Stimulated activated CD4-positive, alpha-beta T cell treated with anti-CD3 and anti-CD28 coated beads, Interleukin-4, amount 100 ng/mL, for 48 hours (primary cell): ENCODE measurements at regions not wholly inside any gene's neighbourhood (a gene's known extent, or its start where the extent isn't known, plus 50 kb on each side); places are given as distances from the start of the nearest gene placed in this dataset.

ENCODE experiments used
- DNase-seq, 2 donors: peaks; one replicate each; pipeline ENCODE4 v3.0.0-alpha.2; 2020; ENCODE audit warnings: low read depth in 2 of 2

GRCh38 chr1:55546553-55546952, 331.4 kb upstream of the USP24 start:
- no peak for DNase-seq

DNA sequence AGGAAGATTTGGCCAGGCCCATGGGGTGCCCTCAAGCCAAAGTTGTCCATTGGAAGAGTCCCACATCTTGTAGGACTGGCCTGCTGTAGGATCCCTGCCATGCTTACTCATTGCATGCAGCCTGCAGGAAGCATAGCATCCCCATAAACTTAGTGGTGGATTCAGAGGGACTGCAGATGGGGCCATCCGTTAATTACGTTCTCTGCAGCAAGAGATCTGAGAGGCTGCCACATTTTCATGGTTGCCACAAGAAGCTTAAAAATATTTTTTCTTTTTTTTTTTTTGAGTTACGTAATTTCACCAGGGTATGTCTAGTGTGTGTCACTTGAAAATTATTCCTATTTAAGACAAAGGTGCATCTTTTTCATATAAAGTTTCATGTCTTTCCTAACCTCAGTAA, 329.7 kb upstream of the USP24 start:
- DNase-seq: no peak

GRCh38 chr1:55542901-55543504, 327.8 kb upstream of the USP24 start:
- DNase-seq: no peak

DNA sequence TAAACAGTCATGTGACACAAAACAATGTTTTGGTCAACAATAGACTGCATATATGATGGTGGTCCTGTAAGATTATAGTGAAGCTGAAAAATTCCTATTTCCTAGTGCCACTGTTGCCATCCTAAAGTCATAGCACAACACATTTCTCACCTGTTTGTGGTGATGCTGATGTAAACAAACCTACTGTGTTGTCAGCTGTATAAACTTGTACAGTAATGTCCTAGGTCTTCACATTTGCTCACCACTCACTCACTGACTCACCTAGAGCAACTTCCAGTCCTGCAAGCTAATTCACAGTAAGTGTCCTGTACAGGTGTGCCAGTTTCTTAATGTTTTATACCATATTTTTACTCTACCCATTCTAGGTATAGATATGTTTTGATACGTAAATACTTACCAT, 326.1 kb upstream of the USP24 start:
- no peak for DNase-seq

DNA sequence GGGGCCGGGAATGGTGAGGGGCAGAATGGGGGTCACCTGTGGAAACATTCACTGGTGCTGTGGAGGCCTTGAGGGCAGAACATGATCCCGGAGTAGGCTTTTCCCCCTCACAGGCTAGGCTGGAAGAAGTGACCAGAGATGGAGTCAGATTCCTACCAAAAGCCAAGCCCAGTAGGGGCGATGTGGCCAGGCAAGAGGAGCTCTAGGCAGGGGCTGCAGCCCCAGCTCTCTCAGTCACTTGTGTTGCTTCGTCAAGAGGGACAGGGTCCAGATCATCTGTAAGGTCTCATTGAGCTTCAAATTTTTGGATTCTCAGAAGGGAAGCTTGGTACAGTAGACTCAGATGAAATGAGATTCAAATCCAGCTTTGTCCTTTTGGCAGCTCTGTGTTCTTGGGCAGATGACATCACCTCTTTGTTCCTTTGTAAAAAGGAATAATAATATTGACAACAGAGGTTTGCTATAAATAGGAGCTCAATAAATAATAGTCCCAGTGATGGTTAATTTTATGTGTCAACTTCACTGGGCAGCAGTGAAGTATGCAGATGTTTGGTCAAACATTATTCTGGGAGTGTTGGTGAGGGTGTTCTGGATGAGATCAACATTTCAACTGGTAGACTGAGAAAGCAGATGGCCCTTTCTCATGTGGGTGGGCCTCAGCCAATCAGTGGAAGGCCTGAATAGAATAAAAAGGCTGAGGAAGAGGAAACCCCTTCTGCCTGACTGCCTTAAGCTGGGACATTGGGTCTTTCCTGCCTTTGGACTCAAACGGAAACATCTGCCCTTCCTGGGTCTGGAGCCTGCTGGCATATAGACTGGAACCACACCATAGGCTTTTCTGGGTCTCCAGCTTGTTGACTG, 324.7 kb upstream of the USP24 start:
- DNase-seq: no peak

- DNase-seq: no peak
Measured at GRCh38 chr1:55538428-55538827, 323.3 kb upstream of the USP24 start.

DNA sequence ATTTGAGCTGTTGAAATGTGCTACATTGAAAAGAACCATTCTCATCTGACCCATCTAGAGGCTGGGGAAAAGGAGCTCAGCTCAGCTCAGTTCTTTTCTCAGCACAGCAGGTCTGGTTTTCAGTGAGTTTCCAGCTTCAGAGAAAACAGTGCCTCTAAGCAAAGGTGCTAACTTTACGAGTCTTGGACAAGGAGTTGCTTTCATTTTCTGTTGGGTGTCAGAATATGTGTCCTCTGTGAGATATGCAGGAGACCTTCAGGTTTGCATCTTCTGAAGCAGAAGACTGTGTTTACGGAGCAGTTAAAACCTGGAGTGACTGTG, 321.3 kb upstream of the USP24 start:
- DNase-seq: no peak

GRCh38 chr1:55535724-55536544, 320.8 kb upstream of the USP24 start:
- no peak for DNase-seq

- no peak for DNase-seq
Measured at GRCh38 chr1:55534565-55535121, 319.5 kb upstream of the USP24 start.

GRCh38 chr1:55531644-55532043, 316.5 kb upstream of the USP24 start:
- no peak for DNase-seq

- no peak for DNase-seq
Measured at GRCh38 chr1:55530749-55531478, 315.8 kb upstream of the USP24 start.

- no peak for DNase-seq
Measured at GRCh38 chr1:55529017-55529416, 313.9 kb upstream of the USP24 start.

DNA sequence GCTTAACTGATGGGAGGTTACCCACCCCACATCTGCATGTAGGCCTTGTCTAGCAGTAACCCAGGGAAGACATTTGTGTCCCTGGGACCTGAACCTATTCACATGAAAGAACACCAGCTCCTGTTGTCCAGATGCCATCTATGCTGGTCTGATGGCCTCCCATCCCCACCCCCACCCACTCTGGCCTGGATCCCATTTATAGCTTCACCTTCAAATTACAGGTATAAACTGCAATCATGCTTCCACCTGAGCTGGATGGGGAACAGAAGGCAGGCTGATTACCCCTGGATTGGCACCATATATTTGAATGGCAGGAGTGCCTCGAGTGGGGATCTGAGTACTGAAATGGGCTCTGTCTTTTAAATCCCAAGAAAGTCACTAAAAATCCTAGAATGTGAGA, 312.7 kb upstream of the USP24 start:
- DNase-seq: no peak

DNA sequence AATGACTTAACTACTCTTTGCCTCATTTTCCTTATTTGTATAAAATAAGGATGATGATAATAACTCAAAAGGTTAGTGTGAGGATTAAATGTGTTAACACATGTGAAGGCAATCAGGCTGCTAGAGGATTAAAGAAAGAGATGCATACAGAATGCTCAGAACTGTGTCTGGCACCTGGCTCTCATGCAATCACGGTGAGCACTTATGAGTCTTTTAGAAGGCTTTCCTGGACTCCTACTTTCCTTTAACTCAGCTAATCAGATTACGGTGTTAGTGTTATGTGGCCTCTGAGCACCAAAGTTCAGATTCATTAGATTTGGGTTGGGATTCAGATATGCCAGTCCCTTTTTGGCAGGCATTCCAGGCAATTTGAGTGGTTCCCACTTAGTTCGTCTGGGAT, 311.6 kb upstream of the USP24 start:
- DNase-seq: no peak

DNA sequence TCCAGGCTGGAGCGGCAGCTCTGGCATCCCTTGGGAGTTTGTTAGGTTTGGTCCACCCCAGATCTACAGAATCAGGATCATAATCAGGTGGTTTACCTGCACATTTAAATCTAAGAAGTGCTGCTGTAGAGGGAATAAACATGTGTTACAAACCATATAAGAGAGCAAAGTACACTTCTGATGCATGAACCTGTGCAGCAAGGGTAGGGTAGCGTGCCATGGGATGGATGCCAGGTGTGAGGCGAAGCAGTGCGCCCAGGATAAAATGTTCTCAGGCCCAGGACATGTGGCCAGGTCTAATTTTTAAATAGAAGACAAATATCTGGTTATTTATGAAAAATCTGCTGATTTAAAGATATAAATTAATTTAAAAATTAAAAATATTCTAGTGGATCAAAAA, 308.8 kb upstream of the USP24 start:
- DNase-seq: no peak

GRCh38 chr1:55522982-55523381, 307.8 kb upstream of the USP24 start:
- no peak for DNase-seq

DNA sequence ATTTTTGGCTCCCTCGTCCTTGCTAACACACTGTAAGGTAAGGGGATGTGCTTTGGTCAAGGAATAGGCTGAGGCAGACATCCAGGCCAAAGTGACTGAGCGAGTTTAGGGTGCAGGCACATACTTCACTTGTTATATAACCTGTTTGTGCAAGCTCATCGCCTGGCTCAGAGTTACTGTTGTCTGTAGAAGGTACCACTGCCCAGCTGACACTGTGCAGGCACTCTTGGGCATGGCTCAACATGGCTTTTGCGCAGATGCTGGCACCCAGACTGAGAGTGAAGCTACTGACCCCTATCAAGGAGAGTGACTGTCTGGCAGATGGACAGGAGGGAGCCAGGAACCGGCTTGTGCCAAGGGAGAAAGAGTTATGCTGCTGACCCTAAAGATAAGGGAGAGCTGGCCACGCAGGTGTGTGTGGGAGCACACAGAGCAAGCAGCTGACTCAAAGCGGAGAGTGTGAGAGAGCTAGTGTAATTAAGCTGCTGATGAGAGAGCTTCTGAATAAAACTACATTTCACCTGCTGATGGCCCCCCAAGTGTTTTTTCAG, 307.3 kb upstream of the USP24 start:
- no peak for DNase-seq

- no peak for DNase-seq
Measured at GRCh38 chr1:55520861-55521260, 305.7 kb upstream of the USP24 start.

DNA sequence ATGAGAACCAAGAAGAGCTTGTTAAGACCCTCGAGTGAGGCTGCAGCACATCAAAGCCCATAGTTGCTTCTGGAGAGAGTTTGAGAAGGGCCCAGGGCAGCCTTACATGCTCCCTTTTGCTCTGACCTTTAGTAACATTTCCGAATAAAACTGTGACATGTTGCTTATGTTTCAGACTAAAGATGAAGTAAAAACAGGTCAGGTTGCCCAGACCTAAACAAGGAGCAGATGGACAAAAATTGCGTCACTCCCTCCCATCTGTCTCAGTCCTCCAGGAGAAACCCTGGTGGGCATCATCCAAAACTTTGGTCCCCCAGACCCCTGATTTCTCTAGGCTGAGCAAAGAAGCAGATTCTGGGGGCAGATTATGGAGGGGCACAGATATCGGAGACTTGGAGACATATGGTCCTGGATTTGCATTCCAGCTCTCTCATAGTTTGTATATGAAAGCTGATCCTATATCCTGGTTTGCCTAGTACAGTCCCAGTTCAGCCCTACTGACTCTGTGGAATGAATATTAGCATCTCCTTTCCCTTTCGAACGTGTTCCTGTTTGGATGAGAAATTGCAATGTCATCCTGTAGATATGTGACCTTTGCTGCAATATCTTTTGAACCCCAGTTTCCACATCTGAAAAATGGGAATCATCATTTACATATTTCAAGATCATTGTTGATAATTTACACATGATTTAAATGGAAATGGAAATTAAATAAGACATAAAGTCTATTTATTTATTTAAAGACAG, 304.9 kb upstream of the USP24 start:
- no peak for DNase-seq

- no peak for DNase-seq
Measured at GRCh38 chr1:55519276-55519675, 304.1 kb upstream of the USP24 start.

DNA sequence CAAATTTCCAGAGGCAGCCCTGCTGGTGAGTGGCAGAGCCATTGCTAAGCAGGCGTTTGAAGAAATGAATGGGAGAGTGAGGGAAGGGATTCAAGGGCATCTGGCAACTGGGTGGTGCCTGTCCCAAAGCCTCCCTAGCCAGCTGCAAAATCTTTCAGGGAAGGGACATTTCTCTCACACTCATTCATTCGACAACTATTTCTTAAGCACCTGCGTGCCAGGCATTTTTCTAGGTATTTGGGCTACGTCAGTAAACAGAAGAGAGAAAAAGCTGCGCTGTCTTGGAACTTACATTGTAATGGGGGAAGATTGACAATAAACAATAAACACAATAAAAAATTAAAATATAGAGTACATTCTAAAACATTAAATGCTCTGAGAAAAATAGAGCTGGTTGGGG, 301.9 kb upstream of the USP24 start:
- no peak for DNase-seq
